ENCODE measurements at regions not wholly inside any gene's neighbourhood (a gene's known extent, or its start where the extent isn't known, plus 50 kb on each side); places are given as distances from the start of the nearest gene placed in this dataset.
"Not testable (repeated sequence)": the region's sequence is repeated elsewhere in the genome, so short reads cannot be mapped to it uniquely, and the experiment has no call there.

DNA sequence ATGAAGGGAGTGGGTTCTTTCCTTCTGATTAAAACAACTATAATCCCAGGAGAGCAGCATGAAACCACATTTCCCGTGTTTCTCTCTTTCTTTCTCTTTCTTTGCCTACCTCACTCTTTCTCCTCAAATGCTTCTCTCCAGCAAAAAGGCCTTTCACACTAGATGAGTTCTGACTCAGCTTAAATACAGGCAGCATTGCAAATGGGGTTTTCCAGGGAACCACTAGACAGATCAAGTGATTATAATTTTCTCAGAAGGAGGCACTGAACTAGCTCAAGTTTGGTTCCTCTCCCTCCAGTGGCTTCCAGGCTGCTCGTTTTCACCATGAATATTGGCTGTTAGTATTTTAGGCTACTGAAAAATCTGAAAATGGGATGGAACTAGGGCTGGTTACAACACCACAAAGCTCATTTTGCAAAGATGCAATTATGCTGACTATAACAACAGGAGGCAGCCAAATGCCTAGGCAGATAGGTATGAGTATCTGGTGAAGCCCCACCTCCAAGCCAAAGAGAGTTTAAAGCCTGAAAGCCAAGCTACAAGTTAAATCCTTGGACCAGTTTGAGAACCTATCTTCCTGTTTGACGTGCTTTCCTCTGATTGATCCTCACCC, 260.0 kb downstream of the MMUT start:
- no peak for DNase-seq (ENCODE audit: extremely low read depth, low read depth)
- TF ChIP-seq, protein P1, sequence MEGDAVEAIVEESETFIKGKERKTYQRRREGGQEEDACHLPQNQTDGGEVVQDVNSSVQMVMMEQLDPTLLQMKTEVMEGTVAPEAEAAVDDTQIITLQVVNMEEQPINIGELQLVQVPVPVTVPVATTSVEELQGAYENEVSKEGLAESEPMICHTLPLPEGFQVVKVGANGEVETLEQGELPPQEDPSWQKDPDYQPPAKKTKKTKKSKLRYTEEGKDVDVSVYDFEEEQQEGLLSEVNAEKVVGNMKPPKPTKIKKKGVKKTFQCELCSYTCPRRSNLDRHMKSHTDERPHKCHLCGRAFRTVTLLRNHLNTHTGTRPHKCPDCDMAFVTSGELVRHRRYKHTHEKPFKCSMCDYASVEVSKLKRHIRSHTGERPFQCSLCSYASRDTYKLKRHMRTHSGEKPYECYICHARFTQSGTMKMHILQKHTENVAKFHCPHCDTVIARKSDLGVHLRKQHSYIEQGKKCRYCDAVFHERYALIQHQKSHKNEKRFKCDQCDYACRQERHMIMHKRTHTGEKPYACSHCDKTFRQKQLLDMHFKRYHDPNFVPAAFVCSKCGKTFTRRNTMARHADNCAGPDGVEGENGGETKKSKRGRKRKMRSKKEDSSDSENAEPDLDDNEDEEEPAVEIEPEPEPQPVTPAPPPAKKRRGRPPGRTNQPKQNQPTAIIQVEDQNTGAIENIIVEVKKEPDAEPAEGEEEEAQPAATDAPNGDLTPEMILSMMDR (IDR thresholded peaks at IDR 0.05; ENCODE audit: low read depth, low read length, missing control alignments): no peak
- no peak overlapping the region for H3K4me3 ChIP-seq (replicated peaks; ENCODE audit: low read depth, low read length)

DNA sequence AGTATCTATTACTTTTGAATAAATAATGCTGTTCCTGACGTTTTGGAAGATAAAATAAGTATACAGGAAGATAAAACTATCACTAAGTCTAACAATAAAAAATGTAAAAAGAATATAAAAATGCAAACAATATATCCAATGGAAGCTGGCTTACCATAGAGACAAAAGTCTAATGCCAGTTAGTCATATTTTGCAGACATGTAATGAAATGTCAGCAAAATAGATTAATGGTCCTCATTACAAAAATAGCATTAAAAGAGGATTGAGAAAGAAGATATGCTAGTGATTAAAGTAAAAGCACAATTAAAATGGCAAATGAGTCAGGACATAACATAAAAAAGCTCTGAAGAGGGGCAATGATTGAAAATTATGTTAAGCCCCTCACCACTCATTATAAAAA, 265.0 kb downstream of the MMUT start:
- no peak for DNase-seq (ENCODE audit: extremely low read depth, low read depth)
- no peak overlapping the region for H3K4me3 ChIP-seq (replicated peaks; ENCODE audit: low read depth, low read length)
- TF ChIP-seq, protein P1 (IDR thresholded peaks at IDR 0.05; ENCODE audit: low read depth, low read length, missing control alignments): no peak

DNA sequence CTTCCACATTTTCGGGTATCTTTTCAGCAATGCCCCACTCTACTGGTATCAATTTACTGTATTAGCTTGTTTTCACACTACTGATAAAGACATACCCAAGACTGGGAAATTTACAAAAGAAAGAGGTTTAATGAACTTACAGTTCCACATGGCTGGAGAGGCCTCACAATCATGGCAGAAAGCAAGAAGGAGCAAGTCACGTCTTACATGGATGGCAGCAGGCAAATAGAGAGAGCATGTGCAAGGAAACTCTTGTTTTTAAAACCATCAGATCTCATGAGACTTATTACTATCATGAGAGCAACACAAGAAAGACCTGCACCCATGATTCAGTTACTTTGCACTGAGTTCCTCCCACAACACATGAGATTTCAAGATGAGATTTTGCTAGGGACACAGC, 300.7 kb downstream of the MMUT start:
- not testable (repeated sequence) for DNase-seq (ENCODE audit: extremely low read depth, low read depth); H3K4me3 ChIP-seq (replicated peaks; ENCODE audit: low read depth, low read length)

DNA sequence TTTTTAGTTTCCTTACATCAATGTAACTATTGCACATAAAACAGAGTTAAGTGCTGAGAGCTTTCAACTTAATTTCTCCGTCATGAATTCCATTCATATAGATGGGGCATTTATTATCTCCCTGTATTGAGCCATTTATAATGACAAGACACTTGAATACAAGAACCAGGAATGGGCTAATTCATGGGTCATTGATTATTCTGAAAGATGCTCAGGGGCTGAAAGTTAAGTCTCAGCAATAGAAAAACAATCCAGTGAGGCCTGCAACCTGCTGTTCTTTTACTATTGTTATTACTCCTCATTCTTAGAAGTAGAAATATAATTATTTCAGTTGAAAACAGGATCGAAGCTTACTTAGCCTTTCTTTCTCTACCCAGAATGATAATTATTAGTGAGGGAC, 307.7 kb downstream of the MMUT start:
- no peak overlapping the region for H3K4me3 ChIP-seq (replicated peaks; ENCODE audit: low read depth, low read length)
- TF ChIP-seq, protein P1 (IDR thresholded peaks at IDR 0.05; ENCODE audit: low read depth, low read length, missing control alignments): no peak
- DNase-seq (ENCODE audit: extremely low read depth, low read depth): no peak

DNA sequence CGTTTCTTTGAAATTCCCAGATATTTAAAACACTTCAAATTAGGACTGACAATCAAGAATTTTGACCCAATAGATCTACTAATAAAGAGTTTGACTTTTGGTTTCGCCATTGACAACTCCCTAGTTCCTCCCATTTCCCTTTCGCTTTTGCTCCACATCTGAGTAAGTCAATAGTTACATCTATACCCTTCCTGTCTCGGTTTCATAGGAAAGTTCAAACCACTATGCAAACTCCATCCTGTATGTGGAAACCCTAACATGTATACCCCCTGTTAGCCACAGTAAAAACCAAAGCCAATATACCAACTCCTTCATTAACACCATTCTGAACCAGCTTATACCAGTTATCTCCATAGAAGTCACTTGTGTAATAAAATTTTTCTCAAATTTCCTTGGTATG, 311.1 kb downstream of the MMUT start:
- no peak overlapping the region for H3K4me3 ChIP-seq (replicated peaks; ENCODE audit: low read depth, low read length)
- DNase-seq (ENCODE audit: extremely low read depth, low read depth): no peak
- TF ChIP-seq, protein P1 (IDR thresholded peaks at IDR 0.05; ENCODE audit: low read depth, low read length, missing control alignments): no peak

DNA sequence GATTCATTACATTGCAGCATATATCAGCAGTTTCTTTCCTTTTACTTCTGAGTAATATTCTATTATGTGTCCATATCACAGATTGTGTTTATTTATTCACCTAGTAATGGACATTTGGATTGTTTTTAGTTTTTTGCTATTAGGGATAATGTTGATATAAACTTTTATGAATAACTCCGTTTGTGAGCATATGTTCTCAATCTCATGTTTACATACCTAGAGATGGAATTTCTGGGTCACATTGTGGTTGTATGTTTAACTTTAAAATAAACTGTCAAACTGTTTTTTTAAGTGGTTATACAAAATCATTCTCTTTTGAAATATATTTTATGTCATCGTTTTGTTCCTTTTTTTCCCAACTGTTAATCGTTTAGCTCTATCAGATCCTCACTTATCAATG, 311.6 kb downstream of the MMUT start:
- TF ChIP-seq, protein P1 (IDR thresholded peaks at IDR 0.05; ENCODE audit: low read depth, low read length, missing control alignments): no peak
- no peak for DNase-seq (ENCODE audit: extremely low read depth, low read depth)
- H3K4me3 ChIP-seq (replicated peaks; ENCODE audit: low read depth, low read length): no peak overlapping the region

DNA sequence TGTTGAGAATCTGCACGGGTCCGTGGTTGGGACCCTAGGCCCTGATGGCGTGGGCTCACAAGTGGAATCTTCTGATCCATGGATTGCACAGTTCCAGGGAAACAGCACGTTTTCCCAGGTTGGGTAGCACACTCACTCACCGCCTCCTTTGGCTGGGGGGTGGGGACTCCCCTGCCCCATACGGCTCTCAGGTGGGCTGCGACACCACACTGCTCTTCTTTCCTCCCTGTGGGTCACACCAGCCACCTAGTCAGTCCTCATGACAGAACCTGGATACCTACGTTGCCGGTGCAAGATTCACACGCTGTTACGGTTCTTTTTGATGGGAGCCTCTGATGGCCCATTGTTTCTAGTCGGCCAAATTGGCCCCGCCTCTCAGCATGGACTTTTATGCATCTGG, 312.0 kb downstream of the MMUT start:
- no peak overlapping the region for H3K4me3 ChIP-seq (replicated peaks; ENCODE audit: low read depth, low read length)
- TF ChIP-seq, protein P1 (IDR thresholded peaks at IDR 0.05; ENCODE audit: low read depth, low read length, missing control alignments): no peak
- no peak for DNase-seq (ENCODE audit: extremely low read depth, low read depth)
